CD4-positive, alpha-beta T cell (primary cell): ENCODE measurements at regions not wholly inside any gene's neighbourhood (a gene's known extent, or its start where the extent isn't known, plus 50 kb on each side); places are given as distances from the start of the nearest gene placed in this dataset.
"Not testable (repeated sequence)": the region's sequence is repeated elsewhere in the genome, so short reads cannot be mapped to it uniquely, and the experiment has no call there.

ENCODE experiments used
- ATAC-seq: fragments of 200-7000 bp; cut with Tn5 transposase; one replicate; pipeline ENCODE4 v1.10.0; 2022; ENCODE audit warnings: mild to moderate bottlenecking; ENCODE audit not compliant: poor library complexity
- CTCF ChIA-PET: fragments of 350-600 bp; sonication (Branson Sonifier 250); formaldehyde crosslinking; loops from one replicate; lab custom pipeline; 2021; ENCODE audit warnings: antibody characterized with exemption, inconsistent platforms; lab: Charles Lee
- POLR2A ChIA-PET: fragments of 350-600 bp; sonication (Branson Sonifier 250); formaldehyde crosslinking; loops from one replicate; lab custom pipeline; 2021; ENCODE audit warnings: antibody characterized with exemption, inconsistent platforms; lab: Charles Lee
- DNase-seq, 14 experiments: peaks; one replicate each; pipeline ENCODE4 v3.0.0-alpha.2; 2013 to 2020; ENCODE audit warnings: mixed read lengths in 2 of 14
- H3K27ac ChIP-seq, 2 donors: one replicate each; pipeline versions ENCODE4 v1.5.1 to v1.7.0; 2013; ENCODE audit warnings: low read length in 2 of 2, low read depth in 1 of 2, mild to moderate bottlenecking in 1 of 2
- H3K27me3 ChIP-seq, 2 experiments: 1 replicate in 1 of 2; 2 replicates in 1 of 2; pipeline versions ENCODE4 v1.6.1 to v1.7.0; 2013; ENCODE audit warnings: low read length in 2 of 2, control low read depth in 1 of 2, mild to moderate bottlenecking in 1 of 2, moderate library complexity in 1 of 2; ENCODE audit not compliant: insufficient read depth in 2 of 2, control insufficient read depth in 1 of 2
- H3K36me3 ChIP-seq: one replicate; pipeline ENCODE4 v1.6.1; 2013; ENCODE audit warnings: low read length, control low read depth; ENCODE audit not compliant: insufficient read depth
- H3K4me1 ChIP-seq: one replicate; pipeline ENCODE4 v1.6.1; 2013; ENCODE audit warnings: low read length, control low read depth; ENCODE audit not compliant: insufficient read depth
- H3K4me3 ChIP-seq: one replicate; pipeline ENCODE4 v1.5.1; 2013; ENCODE audit warnings: mild to moderate bottlenecking, low read length, moderate library complexity
- H3K9me3 ChIP-seq, 2 experiments: 1 replicate in 1 of 2; 2 replicates in 1 of 2; pipeline versions ENCODE4 v1.6.1 to v1.7.0; 2013; ENCODE audit warnings: low read length in 2 of 2, mild to moderate bottlenecking in 2 of 2, control low read depth in 1 of 2, moderate library complexity in 1 of 2; ENCODE audit not compliant: control insufficient read depth in 1 of 2, insufficient read depth in 1 of 2
- H3K27ac Mint-ChIP-seq: one replicate; pipeline ENCODE4 v1.8.0; 2020; ENCODE audit warnings: mixed read lengths
- H3K27me3 Mint-ChIP-seq: one replicate; pipeline ENCODE4 v1.8.0; 2021; ENCODE audit warnings: mixed read lengths
- H3K36me3 Mint-ChIP-seq: one replicate; pipeline ENCODE4 v1.8.0; 2021; ENCODE audit warnings: low read depth, mixed read lengths
- H3K4me1 Mint-ChIP-seq: one replicate; pipeline ENCODE4 v1.8.0; 2021; ENCODE audit warnings: low read depth, mixed read lengths
- H3K4me3 Mint-ChIP-seq: one replicate; pipeline ENCODE4 v1.8.0; 2020; ENCODE audit warnings: mild to moderate bottlenecking, mixed read lengths
- H3K9me3 Mint-ChIP-seq: one replicate; pipeline ENCODE4 v1.8.0; 2020; ENCODE audit warnings: mixed read lengths
- CTCF ChIP-seq: fragments of 200-600 bp; IDR thresholded peaks from one replicate; pipeline ENCODE4 v1.8.0; 2022; ENCODE audit warnings: antibody characterized with exemption, mild to moderate bottlenecking
- intact Hi-C, 2 experiments: fragments of 100-400 bp; cut with DNase I in 1 of 2; cut with micrococcal nuclease in 1 of 2; formaldehyde crosslinking; loops; one replicate each; pipeline versions ENCODE4 v1.15.1 to v1.9.0; 2023 to 2025; cut with DNase I, micrococcal nuclease

- H3K4me1 Mint-ChIP-seq: no peaks in the 10 kb centered on the region
- no peaks in the 10 kb centered on the region for H3K9me3 Mint-ChIP-seq
- Histone ChIP-seq H3K27me3 (no peaks in the 10 kb centered on the region), H3K27ac (no peak overlapping the region), H3K4me1 (no peaks in the 10 kb centered on the region), H3K36me3 (no peaks in the 10 kb centered on the region), H3K4me3 (no peak overlapping the region), H3K9me3 (peaks cover 0 to 5% of the 10 kb centered on the region in 2 experiments)
- ATAC-seq: no peak
- no peak overlapping the region for H3K4me3 Mint-ChIP-seq
- intact Hi-C loops: no loop called here
- no peak overlapping the region for H3K27ac Mint-ChIP-seq
- no peaks in the 10 kb centered on the region for H3K27me3 Mint-ChIP-seq
- ChIA-PET POLR2A (no interaction called here), CTCF (no interaction called here)
- TF ChIP-seq CTCF: no peak
- H3K36me3 Mint-ChIP-seq: no peaks in the 10 kb centered on the region
- no peak for DNase-seq
These were observed 210.6 kb downstream of the RHOU start for GRCh38 chr1:228945885-228946284.

GRCh38 chr1:228949617-228950016, 214.3 kb downstream of the RHOU start:
- POLR2A ChIA-PET, ATAC-seq, H3K27me3 Mint-ChIP-seq, intact Hi-C loops, H3K9me3 ChIP-seq, H3K27me3 ChIP-seq, H3K4me3 Mint-ChIP-seq, H3K4me1 ChIP-seq, CTCF ChIA-PET, H3K4me3 ChIP-seq, H3K27ac ChIP-seq, H3K36me3 Mint-ChIP-seq, H3K9me3 Mint-ChIP-seq, H3K27ac Mint-ChIP-seq, H3K36me3 ChIP-seq, DNase-seq: not testable (repeated sequence)
- peaks cover 14% of the 10 kb centered on the region for H3K4me1 Mint-ChIP-seq

GRCh38 chr1:228953207-228953606, 217.9 kb downstream of the RHOU start:
- Histone ChIP-seq H3K4me1 (no peaks in the 10 kb centered on the region), H3K9me3 (no peaks in the 10 kb centered on the region), H3K36me3 (no peaks in the 10 kb centered on the region), H3K27me3 (no peaks in the 10 kb centered on the region), H3K4me3 (no peak overlapping the region), H3K27ac (no peak overlapping the region)
- ChIA-PET CTCF (no interaction called here), POLR2A (no interaction called here)
- Mint-ChIP-seq H3K27me3 (no peaks in the 10 kb centered on the region), H3K4me1 (peaks cover 16% of the 10 kb centered on the region), H3K9me3 (no peaks in the 10 kb centered on the region), H3K36me3 (no peaks in the 10 kb centered on the region), H3K4me3 (no peak overlapping the region), H3K27ac (no peak overlapping the region)
- DNase-seq (no peak), ATAC-seq (no peak)
- intact Hi-C loops: no loop called here
- TF ChIP-seq CTCF: no peak

- H3K27me3 Mint-ChIP-seq: not testable (repeated sequence)
These were observed 218.5 kb downstream of the RHOU start for GRCh38 chr1:228953808-228954207.

More at GRCh38 chr1:228953808-228954207, 218.5 kb downstream of the RHOU start:
- H3K4me3 ChIP-seq, DNase-seq, POLR2A ChIA-PET, H3K4me3 Mint-ChIP-seq, H3K36me3 Mint-ChIP-seq, H3K27me3 ChIP-seq, CTCF ChIA-PET, H3K36me3 ChIP-seq, H3K27ac ChIP-seq, H3K9me3 ChIP-seq, H3K9me3 Mint-ChIP-seq, H3K4me1 ChIP-seq, intact Hi-C loops, ATAC-seq, H3K27ac Mint-ChIP-seq: not testable (repeated sequence)
- peaks cover 16% of the 10 kb centered on the region for H3K4me1 Mint-ChIP-seq
